GM23248 (cell line): ENCODE measurements at regions not wholly inside any gene's neighbourhood (a gene's known extent, or its start where the extent isn't known, plus 50 kb on each side); places are given as distances from the start of the nearest gene placed in this dataset.

Source experiments
- EZH2 ChIP-seq: fragments of 200-600 bp; sonication (generic); IDR thresholded peaks from 2 replicates; pipeline ENCODE4 v1.6.1; 2018; ENCODE audit warnings: antibody characterized with exemption, mild to moderate bottlenecking; ENCODE audit not compliant: insufficient read depth, poor library complexity, severe bottlenecking
- EZH2phosphoT487 ChIP-seq: fragments of 200-600 bp; sonication (generic); IDR thresholded peaks from 2 replicates; pipeline ENCODE4 v1.6.1; 2018; ENCODE audit warnings: antibody characterized with exemption, moderate library complexity, mild to moderate bottlenecking, low read depth; ENCODE audit not compliant: insufficient read depth

DNA sequence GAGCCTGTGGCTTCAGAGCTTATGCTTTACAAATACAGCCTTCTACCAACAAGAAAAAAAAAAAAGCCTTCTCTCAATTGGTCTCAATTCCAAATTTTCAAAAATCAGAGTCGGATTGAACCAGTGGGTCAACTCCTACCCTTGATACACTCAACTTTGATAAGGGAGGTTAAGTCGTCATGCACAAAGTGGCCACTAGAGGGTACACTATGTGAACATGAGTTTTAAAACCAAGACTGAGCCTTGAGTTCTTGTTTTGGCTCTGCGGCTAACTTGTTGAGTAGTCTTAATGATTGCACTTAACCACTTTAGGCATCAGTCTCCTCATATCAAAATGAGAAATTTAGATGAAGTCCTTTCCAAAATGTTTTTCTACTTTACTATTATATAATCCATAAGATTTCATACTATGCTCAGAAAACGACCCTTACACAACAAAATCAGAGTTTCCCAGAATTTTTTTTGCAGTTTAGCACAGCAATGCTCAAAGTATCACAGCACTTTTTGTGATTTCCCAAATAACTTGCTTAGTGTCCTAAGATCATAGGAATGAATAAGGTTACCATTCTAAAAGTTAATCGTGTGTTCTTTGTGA, 92.9 kb upstream of the MTAP start:
- TF ChIP-seq EZH2 = no peak
- TF ChIP-seq EZH2phosphoT487 = no peak
